ENCODE measurements at regions not wholly inside any gene's neighbourhood (a gene's known extent, or its start where the extent isn't known, plus 50 kb on each side); places are given as distances from the start of the nearest gene placed in this dataset.

- DNase-seq (ENCODE audit: low spot score), result no peak
Measured at GRCh38 chr5:165642366-165642765, 2136.9 kb downstream of the MAT2B start.

DNA sequence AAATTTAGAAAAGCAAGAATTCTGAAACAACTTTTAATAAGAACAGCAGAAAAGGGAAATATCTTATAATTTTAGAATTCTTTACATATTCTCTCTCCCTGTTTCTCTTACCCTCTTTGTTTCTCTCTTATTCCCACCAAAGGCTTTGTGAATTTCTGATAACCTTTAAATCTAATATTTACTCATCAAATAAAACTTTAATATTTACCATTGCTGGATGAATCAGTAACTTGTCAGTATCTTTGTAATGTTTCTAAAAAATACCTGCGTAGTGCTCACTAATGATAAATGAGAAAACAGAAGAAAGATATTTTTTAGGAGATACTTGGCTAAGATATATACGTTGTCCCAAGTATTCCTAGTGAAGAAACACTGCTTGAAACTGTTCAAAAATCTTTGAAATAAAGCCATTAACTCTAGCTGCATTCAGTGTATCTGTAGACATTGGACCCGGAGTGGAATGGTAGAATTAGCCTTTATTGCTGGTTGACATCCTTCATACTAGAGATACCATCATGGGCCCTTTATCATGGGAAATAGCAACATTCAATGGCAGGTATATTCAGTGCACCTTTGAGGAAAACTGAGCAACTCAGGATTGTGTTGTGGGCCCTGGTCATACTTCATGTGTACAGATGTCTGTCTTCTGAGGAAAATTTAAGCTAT is 2160.4 kb downstream of the MAT2B start:
- DNase-seq (ENCODE audit: low spot score), result no peak

DNA sequence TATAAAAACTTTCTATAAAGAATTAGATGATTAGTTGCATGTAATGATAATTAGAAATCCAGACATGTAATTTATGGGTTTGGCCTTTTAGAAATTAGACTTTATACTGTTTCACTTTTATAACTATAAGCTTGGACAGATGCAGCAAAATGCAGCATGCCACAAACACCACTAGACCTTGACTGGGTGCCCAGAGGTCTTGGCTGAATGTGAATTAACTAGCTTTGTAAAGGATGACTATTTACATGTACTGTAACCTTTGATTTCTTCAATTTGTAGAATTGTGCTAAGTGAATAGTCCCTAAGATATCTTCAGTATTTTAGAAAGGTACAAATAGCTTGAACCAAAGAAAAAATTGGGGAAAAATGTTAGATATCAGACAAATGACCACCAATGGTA is 2168.1 kb downstream of the MAT2B start:
- no peak for DNase-seq (ENCODE audit: low spot score)

DNA sequence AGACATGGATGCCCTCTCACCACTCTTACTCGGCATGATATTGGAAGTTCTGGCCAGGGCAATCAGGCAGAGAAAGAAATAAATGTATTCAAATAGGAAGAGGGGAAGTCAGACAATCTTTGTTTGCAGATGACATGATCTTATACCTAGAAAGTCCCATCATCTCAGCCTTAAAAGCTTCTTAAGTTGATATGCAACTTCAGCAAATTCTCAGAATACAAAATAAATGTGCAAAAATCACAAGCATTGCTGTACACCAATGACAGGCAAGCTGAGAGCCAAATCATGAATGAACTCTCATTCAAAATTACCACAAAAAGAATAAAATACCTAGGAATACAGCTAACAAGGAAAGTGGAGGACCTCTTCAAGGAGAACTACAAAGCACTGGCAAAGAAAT is 2190.4 kb downstream of the MAT2B start:
- DNase-seq (ENCODE audit: low spot score), result no peak

DNA sequence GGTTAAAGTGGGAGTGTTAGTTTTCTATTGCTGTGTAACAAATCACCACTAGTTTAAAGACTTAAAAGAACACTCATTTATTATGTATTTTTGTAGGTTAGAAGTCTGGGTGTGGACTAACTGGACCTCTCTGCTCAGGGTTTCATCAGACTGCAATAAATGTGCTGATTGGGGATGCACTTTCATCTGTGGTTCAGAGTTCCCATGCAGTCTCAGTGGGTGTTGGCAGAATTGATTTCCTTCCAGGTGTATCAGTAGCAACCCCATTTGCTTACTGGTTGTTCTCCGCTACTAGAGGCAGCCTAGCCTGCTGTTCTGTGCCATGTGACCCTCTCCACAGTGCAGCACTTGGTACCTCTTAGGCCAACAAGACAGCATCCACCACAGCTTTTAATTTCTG is 2200.5 kb downstream of the MAT2B start:
- DNase-seq (ENCODE audit: low spot score), result no peak

- no peak for DNase-seq (ENCODE audit: low spot score)
Measured at GRCh38 chr5:165712011-165712410, 2206.6 kb downstream of the MAT2B start.

DNA sequence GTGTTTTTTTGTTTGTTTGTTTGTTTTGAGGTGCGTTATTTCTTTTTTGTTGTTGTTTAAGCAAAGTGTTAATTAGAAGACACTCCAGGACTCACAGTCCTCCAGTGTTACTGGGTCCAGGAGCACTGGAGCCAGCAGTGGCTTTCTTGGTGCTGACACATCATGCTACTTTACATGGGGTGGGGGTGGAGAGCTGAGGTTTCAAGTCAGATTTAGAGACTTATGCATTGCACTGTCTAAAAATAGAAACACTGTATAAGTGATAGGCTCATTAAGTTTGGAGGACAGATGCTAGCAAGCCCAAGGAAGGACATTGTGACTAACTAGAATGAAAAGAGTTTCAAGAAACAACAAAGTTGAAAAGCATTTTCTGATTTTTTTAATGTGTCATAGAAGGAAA is 2209.2 kb downstream of the MAT2B start:
- DNase-seq (ENCODE audit: low spot score), result no peak

DNA sequence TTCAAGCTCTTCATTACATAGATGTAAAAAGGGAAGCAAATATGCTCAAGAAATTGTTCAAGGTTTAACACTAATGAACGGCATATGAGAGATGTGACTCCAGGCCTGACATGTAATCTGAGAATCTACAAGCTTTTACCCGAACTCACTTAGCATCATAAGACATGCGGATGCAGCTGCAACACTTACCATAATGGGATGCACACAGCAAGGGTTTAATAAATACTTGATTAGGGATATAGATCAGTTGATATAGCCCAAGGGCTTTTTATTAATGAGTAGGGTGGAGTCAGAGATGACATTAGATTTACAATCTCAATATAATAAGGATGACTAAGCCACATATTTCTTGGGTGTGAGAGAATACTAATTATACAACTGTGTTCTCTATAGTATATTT is 2215.5 kb downstream of the MAT2B start:
- DNase-seq (ENCODE audit: low spot score), result no peak

DNA sequence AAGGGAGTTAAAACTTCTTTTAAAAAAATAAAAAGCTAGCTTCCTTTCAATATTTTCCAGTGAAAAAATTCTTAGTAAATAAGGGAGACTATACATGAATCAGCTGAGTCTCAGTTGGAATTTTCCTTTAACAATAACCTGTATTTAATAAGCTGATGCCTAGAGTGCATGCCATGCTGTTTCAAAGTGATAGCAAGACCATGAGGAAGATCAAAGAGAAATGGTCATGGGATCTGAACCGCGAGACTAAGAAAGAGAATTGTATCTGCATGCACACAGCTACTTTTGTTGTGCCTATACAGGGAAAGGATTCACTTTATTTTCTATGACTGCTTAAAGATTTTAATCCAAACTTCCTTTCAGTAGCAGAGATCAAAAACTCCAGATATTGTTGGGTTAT is 2217.0 kb downstream of the MAT2B start:
- DNase-seq (ENCODE audit: low spot score), result no peak

GRCh38 chr5:165723931-165724330 is 2218.5 kb downstream of the MAT2B start:
- no peak for DNase-seq (ENCODE audit: low spot score)

DNA sequence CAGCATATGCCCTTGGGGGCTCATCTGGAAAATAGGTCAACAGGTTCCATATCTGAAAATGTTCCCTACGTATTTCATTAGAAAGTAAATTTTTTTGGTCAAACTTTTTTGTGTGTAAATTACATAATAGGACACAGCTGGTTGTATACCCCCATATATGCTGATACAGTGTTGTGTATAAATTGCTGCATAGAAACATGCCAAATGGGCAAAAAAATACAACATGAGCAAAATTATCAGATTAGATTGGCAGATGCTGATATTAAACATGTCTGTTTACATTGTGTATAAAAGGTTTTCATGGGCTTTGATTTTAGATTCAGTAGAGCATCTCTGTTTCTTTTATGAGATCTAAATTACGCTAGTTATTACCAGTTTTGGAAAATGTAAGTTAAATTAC is 2223.0 kb downstream of the MAT2B start:
- no peak for DNase-seq (ENCODE audit: low spot score)

DNA sequence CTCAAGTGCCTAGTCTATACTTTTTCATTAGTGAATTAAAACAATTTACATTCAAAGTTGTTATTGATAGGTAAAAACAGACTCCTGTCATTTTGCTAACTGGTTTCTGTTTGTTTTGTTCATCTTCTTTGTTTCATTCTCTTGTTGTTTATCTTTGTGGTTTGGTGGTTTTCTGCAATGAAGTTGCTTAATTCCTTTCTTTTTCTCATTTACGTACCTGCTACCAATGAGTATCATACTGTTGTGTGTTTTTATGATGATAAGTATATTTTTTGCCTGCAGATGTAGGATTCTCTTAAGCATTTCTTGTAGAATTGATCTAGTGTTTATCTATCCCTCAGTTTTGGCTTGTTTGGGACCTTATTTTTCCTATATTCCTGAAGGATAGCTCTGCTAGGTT is 2230.0 kb downstream of the MAT2B start:
- DNase-seq (ENCODE audit: low spot score), result no peak

GRCh38 chr5:165739079-165739741 is 2233.8 kb downstream of the MAT2B start:
- DNase-seq (ENCODE audit: low spot score), result no peak

GRCh38 chr5:165757791-165758190 is 2252.4 kb downstream of the MAT2B start:
- no peak for DNase-seq (ENCODE audit: low spot score)

DNA sequence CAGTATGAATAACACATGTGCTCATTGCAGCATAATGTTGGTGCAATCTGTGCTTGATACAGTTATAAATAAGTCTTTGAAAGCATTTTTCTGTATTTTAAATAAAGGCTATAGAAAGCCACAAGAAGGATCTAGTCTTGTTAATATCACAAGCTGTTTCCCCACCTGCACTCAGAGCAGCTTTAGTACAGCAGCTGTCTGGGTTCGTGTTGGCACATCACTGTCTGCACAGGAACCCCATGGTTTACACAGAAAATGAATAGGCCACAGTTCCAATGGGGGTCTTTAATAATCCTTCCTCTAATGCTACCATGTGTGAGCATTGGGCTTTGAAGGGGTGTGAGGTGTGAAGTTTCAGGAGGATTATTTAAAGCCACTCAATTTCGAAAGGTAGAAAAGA is 2269.7 kb downstream of the MAT2B start:
- no peak for DNase-seq (ENCODE audit: low spot score)

DNA sequence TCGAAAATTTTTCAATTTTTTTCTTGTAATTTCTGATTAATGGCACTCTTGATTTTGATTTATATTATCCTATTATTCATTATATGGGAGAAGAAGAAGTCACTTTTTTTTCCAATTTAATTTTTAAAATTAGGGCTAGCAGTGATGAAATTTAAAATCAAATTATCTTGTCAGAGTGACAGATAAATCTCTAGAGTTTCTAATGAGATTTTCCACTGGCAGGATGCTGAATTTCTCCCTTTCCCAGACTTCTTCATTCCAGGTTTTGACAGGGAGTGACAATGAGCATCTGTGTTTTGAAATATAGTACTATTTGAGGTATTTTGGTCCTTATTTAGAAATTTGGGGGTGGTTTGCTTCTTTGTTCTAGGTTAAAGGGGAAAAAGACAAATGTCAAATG is 2274.1 kb downstream of the MAT2B start:
- no peak for DNase-seq (ENCODE audit: low spot score)

DNA sequence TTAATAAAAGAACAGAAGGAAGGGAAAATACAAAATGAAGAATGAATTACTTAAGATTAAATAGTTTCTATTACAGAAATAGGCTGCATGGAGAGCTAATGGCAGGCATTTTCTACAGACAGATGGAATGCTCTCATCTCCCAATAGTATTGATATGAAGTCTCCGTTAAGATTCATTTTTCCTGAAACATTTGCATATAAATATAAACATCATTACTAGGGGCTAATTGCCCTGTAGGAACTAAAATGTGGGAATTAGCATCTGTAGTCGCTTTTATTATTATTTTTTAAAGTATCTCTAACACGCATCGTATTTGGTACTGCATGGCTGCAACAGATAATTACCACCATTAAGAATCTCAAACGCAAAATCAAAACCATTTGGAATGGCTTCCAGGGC is 2275.5 kb downstream of the MAT2B start:
- DNase-seq (ENCODE audit: low spot score), result no peak

- DNase-seq (ENCODE audit: low spot score), result no peak
Measured at GRCh38 chr5:165781738-165782137, 2276.3 kb downstream of the MAT2B start.

GRCh38 chr5:165783024-165783423 is 2277.6 kb downstream of the MAT2B start:
- no peak for DNase-seq (ENCODE audit: low spot score)

- no peak for DNase-seq (ENCODE audit: low spot score)
Measured at GRCh38 chr5:165786073-165786472, 2280.7 kb downstream of the MAT2B start.

DNA sequence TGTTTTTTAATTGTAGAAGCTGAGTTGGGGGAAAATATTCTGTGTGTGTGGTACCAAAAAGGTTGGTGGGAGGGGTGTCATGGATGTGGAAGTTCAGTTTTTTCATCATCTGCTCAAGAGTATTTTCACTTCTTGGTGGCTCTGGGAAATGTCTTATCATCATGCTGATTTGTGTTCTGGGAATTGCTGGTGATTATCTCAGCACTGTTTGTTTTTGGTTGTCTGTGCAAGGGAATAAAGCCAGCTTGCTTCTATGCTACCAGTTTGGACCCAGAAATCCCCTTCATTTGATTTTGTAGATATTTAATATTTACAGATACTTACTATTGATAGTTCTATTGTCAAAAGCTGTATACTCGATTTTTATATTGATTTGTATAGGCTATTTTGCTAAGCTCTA is 2289.7 kb downstream of the MAT2B start:
- DNase-seq (ENCODE audit: low spot score), result no peak

DNA sequence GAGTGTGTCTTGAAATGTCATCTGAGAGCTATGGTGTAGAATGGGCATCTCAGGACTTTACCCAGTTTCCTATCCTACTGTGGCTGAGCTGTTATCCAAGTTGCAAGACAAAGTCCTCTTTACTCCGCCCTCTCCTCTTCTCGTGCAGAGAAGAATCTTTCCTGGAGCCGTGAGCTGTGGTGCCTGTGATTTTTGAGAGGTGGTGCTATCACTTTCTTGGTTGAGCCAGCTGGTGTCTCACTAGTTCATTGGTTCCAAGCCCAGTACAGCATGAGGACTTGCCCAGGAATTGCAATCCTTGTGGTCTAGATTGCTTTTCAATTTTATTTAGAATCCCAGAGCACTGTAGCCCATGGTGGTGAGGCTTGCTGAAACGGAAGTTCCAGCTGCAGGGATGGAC is 2300.3 kb downstream of the MAT2B start:
- no peak for DNase-seq (ENCODE audit: low spot score)

DNA sequence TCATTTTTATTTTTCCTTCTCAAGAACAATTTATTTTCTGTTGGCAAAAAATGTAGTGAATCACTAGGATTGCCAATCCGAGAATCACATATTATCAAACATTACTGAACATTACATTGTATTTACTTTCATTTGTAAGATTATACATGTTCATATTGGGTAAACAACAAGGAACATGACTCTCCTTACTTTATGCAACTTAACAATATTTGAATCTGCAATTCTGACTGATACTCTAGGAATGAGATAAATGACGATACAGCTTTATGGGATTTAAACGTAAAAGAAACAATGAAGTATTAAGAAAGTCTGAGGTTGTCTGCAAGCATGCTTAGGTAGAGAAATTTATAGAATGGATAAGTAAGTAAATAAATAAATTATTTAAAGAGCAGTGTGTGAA is 2302.9 kb downstream of the MAT2B start:
- DNase-seq (ENCODE audit: low spot score), result no peak

DNA sequence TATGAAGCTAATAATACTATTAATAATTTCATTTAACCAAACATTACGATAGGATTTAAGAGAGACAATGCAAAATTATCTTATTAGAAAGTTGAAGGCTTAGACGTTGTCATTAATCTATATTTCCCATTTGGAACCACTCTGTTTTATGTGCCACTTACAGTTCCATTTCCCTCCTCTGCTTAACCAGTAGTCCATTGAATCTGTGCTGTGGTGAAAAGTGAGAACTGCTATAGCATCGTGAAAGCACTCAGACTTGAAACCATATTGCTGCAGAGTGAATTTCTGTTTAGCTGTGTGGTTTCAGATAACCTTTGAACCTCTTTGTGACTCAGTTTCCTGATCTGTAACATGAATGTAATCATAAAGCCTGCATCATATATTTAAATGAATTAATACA is 2304.5 kb downstream of the MAT2B start:
- no peak for DNase-seq (ENCODE audit: low spot score)

Measured in CD4-positive, alpha-beta T cell treated with Interleukin-2 at 100 ng/mL for 4 hours (primary cell).